Skeletal muscle satellite cell (primary cell): ENCODE measurements at regions not wholly inside any gene's neighbourhood (a gene's known extent, or its start where the extent isn't known, plus 50 kb on each side); places are given as distances from the start of the nearest gene placed in this dataset.

Experiments used
- H3K27me3 ChIP-seq: 2 replicates; pipeline ENCODE4 v1.7.0; 2013; ENCODE audit warnings: low read length; ENCODE audit not compliant: control insufficient read depth, insufficient read depth
- H3K36me3 ChIP-seq: 2 replicates; pipeline ENCODE4 v1.7.0; 2013; ENCODE audit warnings: mild to moderate bottlenecking, control low read depth, low read length; ENCODE audit not compliant: insufficient read depth
- H3K4me1 ChIP-seq: 2 replicates; pipeline ENCODE4 v1.7.0; 2013; ENCODE audit warnings: low read length; ENCODE audit not compliant: control insufficient read depth, insufficient read depth
- H3K4me2 ChIP-seq: 2 replicates; pipeline ENCODE4 v1.7.0; 2013; ENCODE audit warnings: mild to moderate bottlenecking, low read length
- H3K4me3 ChIP-seq: 2 replicates; pipeline ENCODE4 v1.7.0; 2013; ENCODE audit warnings: low read length
- H3K9ac ChIP-seq: 2 replicates; pipeline ENCODE4 v1.7.0; 2013; ENCODE audit warnings: mild to moderate bottlenecking, low read depth, low read length, moderate library complexity
- H3K9me3 ChIP-seq: replicated peaks from 2 replicates; pipeline ENCODE4 v1.7.0; 2013; ENCODE audit warnings: mild to moderate bottlenecking, control low read depth, low read length

GRCh38 chr18:47530695-47531094 is 279.2 kb upstream of the SKOR2 start:
- Histone ChIP-seq H3K4me1 (no peaks in the 10 kb centered on the region), H3K9ac (no peak overlapping the region), H3K9me3 (no peaks in the 10 kb centered on the region), H3K4me2 (no peak overlapping the region), H3K36me3 (no peaks in the 10 kb centered on the region), H3K27me3 (peaks cover 11% of the 10 kb centered on the region), H3K4me3 (no peak overlapping the region)

DNA sequence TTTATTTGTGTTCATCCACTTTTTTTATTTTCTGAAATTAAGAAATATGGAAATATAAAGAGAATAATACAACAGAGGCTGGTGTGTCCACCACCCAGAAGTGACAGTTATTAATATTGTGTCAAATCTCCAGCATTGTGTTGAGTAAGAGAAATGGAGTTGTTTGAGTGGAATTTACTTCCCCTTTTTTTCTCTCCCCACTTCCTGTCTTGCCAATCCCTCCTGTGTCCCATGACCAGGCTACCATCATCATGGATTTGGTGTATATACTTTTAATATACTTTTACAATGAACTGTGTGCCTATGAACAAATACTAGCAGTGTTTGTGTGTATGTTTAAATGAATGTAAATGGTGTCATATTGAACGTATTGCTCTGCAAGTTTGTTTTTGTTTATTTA is 276.9 kb upstream of the SKOR2 start:
- H3K36me3 ChIP-seq: no peaks in the 10 kb centered on the region
- H3K4me3 ChIP-seq: no peak overlapping the region
- no peaks in the 10 kb centered on the region for H3K4me1 ChIP-seq
- H3K9me3 ChIP-seq: no peaks in the 10 kb centered on the region
- H3K4me2 ChIP-seq: no peak overlapping the region
- H3K27me3 ChIP-seq: peaks cover 11% of the 10 kb centered on the region
- no peak overlapping the region for H3K9ac ChIP-seq

- Histone ChIP-seq H3K4me3 (no peak overlapping the region), H3K9ac (no peak overlapping the region), H3K27me3 (peaks cover 2% of the 10 kb centered on the region)
Observed at GRCh38 chr18:47526147-47526546, 274.7 kb upstream of the SKOR2 start.

GRCh38 chr18:47522359-47522758 is 270.9 kb upstream of the SKOR2 start:
- Histone ChIP-seq H3K4me3 (no peak overlapping the region), H3K9ac (no peak overlapping the region), H3K27me3 (no peaks in the 10 kb centered on the region), H3K4me2 (no peak overlapping the region), H3K36me3 (no peaks in the 10 kb centered on the region), H3K4me1 (no peaks in the 10 kb centered on the region), H3K9me3 (no peaks in the 10 kb centered on the region)

More at GRCh38 chr18:47526147-47526546, 274.7 kb upstream of the SKOR2 start:
- Histone ChIP-seq H3K4me1 (no peaks in the 10 kb centered on the region), H3K4me2 (no peak overlapping the region), H3K36me3 (no peaks in the 10 kb centered on the region), H3K9me3 (no peaks in the 10 kb centered on the region)

DNA sequence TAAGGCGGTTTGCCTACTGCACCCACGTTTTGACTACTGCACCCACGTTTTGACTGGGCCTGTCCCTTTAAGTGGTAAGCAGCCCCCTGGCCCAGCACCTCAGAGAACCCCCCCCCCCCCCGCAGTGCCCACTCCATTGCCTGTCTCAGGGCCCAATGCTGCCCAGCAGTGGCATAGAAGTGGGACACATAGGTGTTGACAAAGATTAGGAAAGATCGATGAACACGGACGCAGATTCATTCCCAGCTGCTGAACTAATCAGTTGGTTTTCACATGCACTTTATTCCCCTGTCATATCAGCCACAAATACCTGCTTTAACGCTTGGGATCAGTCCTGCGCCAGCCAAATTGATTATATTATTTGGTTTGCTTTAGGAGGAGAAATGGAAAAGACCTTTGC is 268.8 kb upstream of the SKOR2 start:
- Histone ChIP-seq H3K36me3 (no peaks in the 10 kb centered on the region), H3K4me3 (no peak overlapping the region), H3K4me2 (no peak overlapping the region), H3K27me3 (no peaks in the 10 kb centered on the region), H3K9me3 (no peaks in the 10 kb centered on the region), H3K9ac (no peak overlapping the region), H3K4me1 (no peaks in the 10 kb centered on the region)

DNA sequence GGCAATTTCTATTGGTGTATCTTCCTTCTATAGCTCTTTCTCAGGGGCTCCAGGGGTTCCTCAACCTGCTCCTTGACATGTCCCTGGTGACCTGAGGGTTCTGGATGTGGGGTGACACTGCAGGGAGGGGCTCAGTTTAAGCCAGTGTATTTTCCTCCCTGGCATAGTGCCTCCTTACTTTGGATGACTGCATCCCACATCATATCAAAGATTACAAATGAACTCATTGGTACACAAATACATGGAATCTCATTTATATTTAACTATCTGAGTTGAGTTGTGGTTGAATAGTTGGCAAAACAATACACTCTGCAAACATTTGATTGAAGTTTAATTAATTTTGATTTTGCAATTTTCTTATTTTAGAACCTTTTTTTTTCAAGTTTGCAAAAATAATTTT is 268.2 kb upstream of the SKOR2 start:
- Histone ChIP-seq H3K36me3 (no peaks in the 10 kb centered on the region), H3K9ac (no peak overlapping the region), H3K9me3 (no peaks in the 10 kb centered on the region), H3K4me2 (no peak overlapping the region), H3K4me3 (no peak overlapping the region), H3K27me3 (no peaks in the 10 kb centered on the region), H3K4me1 (no peaks in the 10 kb centered on the region)

- H3K4me3 ChIP-seq: no peak overlapping the region
- H3K4me2 ChIP-seq: no peak overlapping the region
- no peaks in the 10 kb centered on the region for H3K4me1 ChIP-seq
- H3K27me3 ChIP-seq: no peaks in the 10 kb centered on the region
- no peaks in the 10 kb centered on the region for H3K9me3 ChIP-seq
- no peak overlapping the region for H3K9ac ChIP-seq
- H3K36me3 ChIP-seq: no peaks in the 10 kb centered on the region
Observed at GRCh38 chr18:47519277-47519676, 267.8 kb upstream of the SKOR2 start.

DNA sequence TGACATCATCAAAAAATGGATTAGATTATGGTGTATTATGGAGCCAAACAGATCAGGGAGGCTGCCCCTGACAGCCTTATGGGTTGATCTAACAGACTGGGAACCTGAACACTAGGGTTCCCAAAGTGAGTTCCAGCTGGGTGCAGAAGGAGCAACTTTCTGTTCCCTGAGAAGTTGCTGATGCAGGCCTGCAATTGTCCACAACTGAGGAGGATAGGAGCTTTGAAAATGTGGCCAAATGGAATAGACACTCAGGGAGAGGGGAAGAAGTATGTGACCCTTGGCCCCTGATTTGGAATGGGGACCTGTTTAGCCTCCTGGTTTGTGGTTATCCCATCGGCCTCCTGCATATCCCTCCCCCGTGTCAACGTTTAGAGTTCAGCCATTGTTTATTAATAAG is 262.2 kb upstream of the SKOR2 start:
- no peak overlapping the region for H3K4me2 ChIP-seq

DNA sequence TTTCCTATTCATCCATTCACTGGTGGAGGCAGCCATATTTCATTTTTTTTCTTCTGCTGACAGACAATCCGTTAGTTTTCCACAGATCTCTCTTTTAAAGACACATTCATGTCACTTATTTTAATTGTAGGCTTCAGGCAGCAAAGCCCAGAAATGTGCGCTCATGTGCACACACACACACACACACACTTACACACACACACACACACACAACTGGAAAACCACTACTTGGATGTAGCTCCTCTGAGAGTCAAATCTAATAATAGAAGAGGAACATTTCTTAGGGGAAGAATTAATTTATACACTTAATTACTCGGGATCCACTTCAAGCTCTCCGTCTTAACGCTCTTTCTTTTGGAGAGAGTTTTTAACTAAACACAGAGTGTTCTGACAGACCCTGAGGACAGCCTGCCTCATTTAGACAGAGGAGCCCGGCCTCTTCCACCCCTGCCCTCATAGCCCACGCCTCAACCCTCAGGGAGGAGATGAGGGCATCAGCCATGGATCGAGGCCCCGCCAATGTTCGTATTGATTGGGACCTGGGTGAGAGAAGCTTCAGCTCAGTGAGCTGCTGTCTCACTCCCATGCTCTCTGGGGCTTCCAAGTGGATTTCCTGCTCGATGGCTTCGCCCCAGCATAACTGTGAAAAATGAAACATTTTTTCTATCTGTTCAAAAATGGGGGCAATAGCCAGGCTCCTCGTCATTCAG is 261.4 kb upstream of the SKOR2 start:
- no peaks in the 10 kb centered on the region for H3K9me3 ChIP-seq
- no peak overlapping the region for H3K9ac ChIP-seq
- no peaks in the 10 kb centered on the region for H3K36me3 ChIP-seq
- H3K4me3 ChIP-seq: no peak overlapping the region
- no peaks in the 10 kb centered on the region for H3K27me3 ChIP-seq
- H3K4me2 ChIP-seq: no peak overlapping the region
- H3K4me1 ChIP-seq: no peaks in the 10 kb centered on the region

More for the DNA sequence above, 262.2 kb upstream of the SKOR2 start:
- no peaks in the 10 kb centered on the region for H3K36me3 ChIP-seq
- no peak overlapping the region for H3K9ac ChIP-seq
- no peaks in the 10 kb centered on the region for H3K27me3 ChIP-seq
- no peak overlapping the region for H3K4me3 ChIP-seq
- no peaks in the 10 kb centered on the region for H3K4me1 ChIP-seq
- no peaks in the 10 kb centered on the region for H3K9me3 ChIP-seq

DNA sequence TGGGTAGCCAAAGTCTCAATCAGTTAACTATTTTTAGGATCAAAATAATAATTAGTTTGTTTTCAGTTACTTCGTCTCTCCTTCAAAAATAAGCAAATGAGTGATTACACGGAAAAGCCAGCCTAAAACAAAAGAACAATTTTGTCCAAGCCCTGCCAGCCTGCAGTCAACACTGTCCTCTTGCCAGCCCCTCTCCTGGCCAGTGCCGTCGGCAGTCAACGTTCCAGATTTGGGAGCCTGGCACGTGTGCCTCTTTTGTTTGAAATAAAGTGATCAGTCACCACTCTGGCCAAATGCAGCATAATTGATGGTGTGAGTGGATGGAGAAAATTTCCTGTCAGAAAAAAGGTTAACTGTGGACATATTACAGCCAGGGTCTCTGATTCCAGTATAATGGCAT is 260.6 kb upstream of the SKOR2 start:
- H3K4me2 ChIP-seq: no peak overlapping the region
- H3K4me1 ChIP-seq: no peaks in the 10 kb centered on the region
- no peaks in the 10 kb centered on the region for H3K9me3 ChIP-seq
- H3K9ac ChIP-seq: no peak overlapping the region
- no peaks in the 10 kb centered on the region for H3K36me3 ChIP-seq
- no peak overlapping the region for H3K4me3 ChIP-seq
- H3K27me3 ChIP-seq: no peaks in the 10 kb centered on the region

- Histone ChIP-seq H3K36me3 (no peaks in the 10 kb centered on the region), H3K27me3 (no peaks in the 10 kb centered on the region), H3K4me3 (no peak overlapping the region), H3K4me1 (no peaks in the 10 kb centered on the region), H3K4me2 (no peak overlapping the region), H3K9ac (no peak overlapping the region), H3K9me3 (no peaks in the 10 kb centered on the region)
Observed at GRCh38 chr18:47510831-47511230, 259.4 kb upstream of the SKOR2 start.

GRCh38 chr18:47507651-47508050 is 256.2 kb upstream of the SKOR2 start:
- Histone ChIP-seq H3K9ac (no peak overlapping the region), H3K36me3 (no peaks in the 10 kb centered on the region), H3K4me3 (no peak overlapping the region), H3K4me1 (no peaks in the 10 kb centered on the region), H3K27me3 (no peaks in the 10 kb centered on the region), H3K4me2 (no peak overlapping the region), H3K9me3 (no peaks in the 10 kb centered on the region)
